Activated CD4-positive, alpha-beta memory T cell treated with anti-CD3 and anti-CD28 coated beads for 36 hours (primary cell): ENCODE measurements at regions not wholly inside any gene's neighbourhood (a gene's known extent, or its start where the extent isn't known, plus 50 kb on each side); places are given as distances from the start of the nearest gene placed in this dataset.

Experiments used
- CTCF ChIA-PET: fragments of 350-600 bp; sonication (Branson Sonifier 250); formaldehyde crosslinking; loops from one replicate; lab custom pipeline; 2021; ENCODE audit warnings: antibody characterized with exemption, inconsistent platforms; lab: Charles Lee
- POLR2A ChIA-PET: fragments of 350-600 bp; sonication (Branson Sonifier 250); formaldehyde crosslinking; loops from one replicate; lab custom pipeline; 2021; ENCODE audit warnings: antibody characterized with exemption; lab: Charles Lee
- DNase-seq: peaks from one replicate; pipeline ENCODE4 v3.0.0-alpha.2; 2020
- H3K27ac Mint-ChIP-seq: one replicate; pipeline ENCODE4 v1.8.0; 2021; ENCODE audit warnings: mixed read lengths
- H3K27me3 Mint-ChIP-seq: one replicate; pipeline ENCODE4 v1.8.0; 2021; ENCODE audit warnings: mixed read lengths
- H3K36me3 Mint-ChIP-seq: one replicate; pipeline ENCODE4 v1.8.0; 2021; ENCODE audit warnings: mixed read lengths
- H3K4me1 Mint-ChIP-seq: one replicate; pipeline ENCODE4 v1.8.0; 2021; ENCODE audit warnings: low read depth, mixed read lengths
- H3K4me3 Mint-ChIP-seq: one replicate; pipeline ENCODE4 v1.8.0; 2021; ENCODE audit warnings: mild to moderate bottlenecking, mixed read lengths
- H3K9me3 Mint-ChIP-seq: one replicate; pipeline ENCODE4 v1.8.0; 2021; ENCODE audit warnings: mixed read lengths
- intact Hi-C: fragments of 100-400 bp; cut with micrococcal nuclease; formaldehyde crosslinking; loops from one replicate; pipeline ENCODE4 v1.15.1; 2023

DNA sequence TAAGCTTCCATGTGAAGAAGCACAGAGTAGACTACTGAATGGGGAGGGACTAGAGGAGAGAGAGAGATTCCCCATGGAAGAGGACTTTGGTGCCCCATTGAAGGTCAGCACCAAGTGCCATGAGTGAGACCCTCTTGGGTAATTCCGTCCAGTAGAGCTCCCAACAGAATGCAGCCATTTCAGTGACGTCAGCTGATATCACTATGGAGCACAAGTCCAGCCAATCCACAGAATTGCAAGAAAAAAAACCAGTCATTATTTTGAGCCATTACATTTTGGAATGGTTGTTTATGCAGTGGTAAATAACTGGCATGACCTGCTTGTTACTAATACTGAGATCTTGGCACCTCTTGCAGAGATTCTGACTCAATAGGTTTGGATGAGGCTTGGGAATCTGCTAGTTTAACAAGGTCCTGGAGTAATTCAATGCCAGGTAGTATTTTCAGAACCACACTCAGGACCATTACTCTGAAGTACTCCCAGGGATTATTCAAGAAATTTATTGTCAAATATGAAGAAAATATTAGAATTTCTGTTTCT lies 52.6 kb upstream of the SP8 start:
- Mint-ChIP-seq H3K36me3 (no peaks in the 10 kb centered on the region), H3K27me3 (peaks cover 2% of the 10 kb centered on the region), H3K4me3 (no peak overlapping the region), H3K4me1 (no peaks in the 10 kb centered on the region), H3K27ac (no peak overlapping the region), H3K9me3 (no peaks in the 10 kb centered on the region)
- CTCF ChIA-PET, result no interaction called here
- intact Hi-C loops, result no loop called here
- POLR2A ChIA-PET, result no interaction called here
- DNase-seq, result no peak

DNA sequence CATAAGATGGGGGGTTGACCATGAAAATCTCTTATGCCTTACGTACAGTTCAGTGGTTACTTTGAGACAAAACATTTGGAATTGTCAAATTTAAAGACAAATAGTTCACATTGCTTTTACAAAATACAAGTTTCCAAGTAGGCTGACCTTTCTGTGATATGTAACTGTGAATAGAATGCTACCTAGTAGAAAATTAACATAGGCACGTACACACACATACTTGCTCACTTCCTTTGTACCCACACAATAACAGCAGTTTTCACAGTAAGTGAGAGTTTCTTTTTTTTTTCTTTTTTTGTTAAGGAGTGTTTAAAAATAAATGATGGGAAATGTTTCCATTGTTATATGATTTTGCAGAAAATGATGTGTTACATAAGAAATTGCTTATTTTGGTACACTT lies 53.3 kb upstream of the SP8 start:
- ChIA-PET POLR2A (no interaction called here), CTCF (no interaction called here)
- intact Hi-C loops, result no loop called here
- DNase-seq, result no peak
- Mint-ChIP-seq H3K27me3 (peaks cover 2% of the 10 kb centered on the region), H3K4me1 (no peaks in the 10 kb centered on the region), H3K9me3 (no peaks in the 10 kb centered on the region), H3K36me3 (no peaks in the 10 kb centered on the region), H3K27ac (no peak overlapping the region), H3K4me3 (no peak overlapping the region)

DNA sequence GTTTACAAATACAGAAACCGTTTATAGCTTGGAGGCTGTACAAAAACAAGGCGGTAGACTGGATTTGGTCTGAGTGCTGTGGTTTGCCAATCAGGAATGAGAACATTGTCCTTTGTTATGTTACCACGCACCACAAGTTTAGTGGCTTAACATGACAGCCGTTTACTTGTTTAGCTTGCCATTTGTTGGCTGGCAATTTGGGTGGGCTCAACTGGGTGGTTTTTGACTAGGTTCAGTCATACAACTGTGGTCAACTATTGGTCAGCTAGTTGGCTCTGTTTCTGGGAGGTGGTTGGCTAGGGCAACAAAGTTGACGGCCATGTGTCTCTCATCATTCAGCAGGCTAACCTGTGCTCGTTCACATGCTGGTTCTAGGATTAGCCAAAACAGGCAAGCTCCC lies 60.1 kb upstream of the SP8 start:
- Mint-ChIP-seq H3K27me3 (peaks cover 4% of the 10 kb centered on the region), H3K36me3 (no peaks in the 10 kb centered on the region), H3K4me1 (no peaks in the 10 kb centered on the region), H3K27ac (no peak overlapping the region), H3K4me3 (no peak overlapping the region), H3K9me3 (peaks cover 2% of the 10 kb centered on the region)
- ChIA-PET CTCF (no interaction called here), POLR2A (no interaction called here)
- DNase-seq, result no peak
- intact Hi-C loops, result no loop called here

DNA sequence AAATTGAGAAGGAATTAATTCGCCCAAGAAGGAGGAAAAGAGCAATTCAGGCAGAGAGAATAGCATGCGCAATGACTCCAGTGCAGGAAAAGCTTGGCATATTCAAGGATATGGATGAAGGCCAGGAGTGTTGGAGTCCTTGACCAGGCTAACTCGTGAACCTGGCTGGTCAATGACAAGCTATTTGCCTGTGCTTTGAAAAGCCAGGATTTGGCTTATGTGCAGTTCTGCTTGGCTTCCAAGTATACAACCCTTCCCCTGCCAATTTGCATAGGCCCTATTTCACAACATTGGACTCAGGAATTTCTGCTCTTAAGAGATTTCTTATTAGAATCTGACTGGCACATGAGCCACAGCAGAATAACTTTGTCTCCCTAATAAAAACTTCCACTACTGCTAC lies 72.3 kb upstream of the SP8 start:
- no peaks in the 10 kb centered on the region for H3K36me3 Mint-ChIP-seq
- H3K9me3 Mint-ChIP-seq, result no peaks in the 10 kb centered on the region
- H3K4me1 Mint-ChIP-seq, result no peaks in the 10 kb centered on the region
- no peak overlapping the region for H3K4me3 Mint-ChIP-seq
- ChIA-PET POLR2A (no interaction called here), CTCF (no interaction called here)
- intact Hi-C loops, result no loop called here
- DNase-seq, result no peak
- H3K27ac Mint-ChIP-seq, result no peak overlapping the region
- H3K27me3 Mint-ChIP-seq, result no peaks in the 10 kb centered on the region

DNA sequence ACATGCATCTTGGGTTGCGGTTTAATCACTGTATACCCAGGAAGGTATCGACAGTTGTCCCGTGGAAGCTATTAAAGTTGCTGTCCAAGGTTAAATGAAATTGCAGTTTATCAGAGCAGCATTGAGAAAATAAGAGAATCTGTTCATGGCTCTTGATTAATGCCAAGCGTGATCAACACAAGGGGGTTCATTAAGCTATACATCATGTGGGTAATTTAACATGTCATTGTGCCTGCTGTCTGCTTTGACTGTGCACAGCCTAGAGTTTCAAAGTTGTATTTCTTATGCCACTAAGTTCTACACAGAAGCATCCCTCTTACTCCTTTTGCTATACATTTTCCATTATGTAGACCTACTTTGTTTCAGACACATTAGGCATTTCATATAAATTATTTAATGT lies 74.8 kb upstream of the SP8 start:
- Mint-ChIP-seq H3K27ac (no peak overlapping the region), H3K27me3 (no peaks in the 10 kb centered on the region)
- CTCF ChIA-PET, result no interaction called here

DNA sequence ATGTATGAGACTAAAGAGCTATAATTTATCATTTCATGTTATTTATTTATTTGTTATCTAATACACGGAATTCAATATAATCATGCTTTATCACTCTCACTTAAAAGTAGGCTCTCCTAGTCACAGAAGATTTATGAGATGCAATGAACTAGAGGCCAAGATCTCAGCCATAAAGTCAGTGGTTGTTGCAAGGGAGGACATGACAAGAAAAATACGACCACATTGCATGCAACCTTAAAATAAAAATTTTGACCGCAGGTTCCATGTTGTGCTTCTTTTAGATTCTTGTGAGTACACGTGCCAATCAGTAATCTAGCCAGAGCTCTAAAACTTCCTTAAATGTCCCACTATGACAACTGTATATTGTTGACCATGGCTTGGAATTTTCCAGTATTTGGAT lies 75.9 kb upstream of the SP8 start:
- H3K4me3 Mint-ChIP-seq, result no peak overlapping the region
- DNase-seq, result no peak
- H3K27ac Mint-ChIP-seq, result no peak overlapping the region
- no peaks in the 10 kb centered on the region for H3K9me3 Mint-ChIP-seq
- H3K4me1 Mint-ChIP-seq, result no peaks in the 10 kb centered on the region
- H3K27me3 Mint-ChIP-seq, result no peaks in the 10 kb centered on the region
- intact Hi-C loops, result no loop called here
- H3K36me3 Mint-ChIP-seq, result no peaks in the 10 kb centered on the region
- POLR2A ChIA-PET, result no interaction called here
- CTCF ChIA-PET, result no interaction called here

More for the DNA sequence above, 74.8 kb upstream of the SP8 start:
- intact Hi-C loops, result no loop called here
- Mint-ChIP-seq H3K9me3 (no peaks in the 10 kb centered on the region), H3K4me3 (no peak overlapping the region), H3K36me3 (no peaks in the 10 kb centered on the region), H3K4me1 (no peaks in the 10 kb centered on the region)
- no peak for DNase-seq
- POLR2A ChIA-PET, result no interaction called here

DNA sequence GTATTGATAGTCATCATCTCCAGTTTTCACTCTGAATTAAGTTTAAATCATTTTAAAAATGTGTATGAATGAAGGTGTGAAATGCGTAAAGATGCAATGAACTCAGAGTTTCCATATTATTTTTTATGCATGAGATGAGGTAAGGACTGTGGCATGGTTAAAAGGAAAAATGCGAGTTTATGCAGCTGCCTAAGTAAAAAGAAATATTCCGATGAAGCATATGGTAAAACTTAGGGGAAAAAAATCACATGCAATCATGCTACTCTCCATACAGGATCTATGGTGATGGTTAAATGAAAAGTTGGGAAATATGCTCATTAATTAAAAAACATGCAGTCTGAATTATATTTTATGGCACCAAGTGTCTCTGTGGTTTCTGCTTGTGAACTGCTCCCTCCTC lies 77.5 kb upstream of the SP8 start:
- no peaks in the 10 kb centered on the region for H3K27me3 Mint-ChIP-seq
- H3K9me3 Mint-ChIP-seq, result no peaks in the 10 kb centered on the region
- H3K36me3 Mint-ChIP-seq, result no peaks in the 10 kb centered on the region
- ChIA-PET POLR2A (no interaction called here), CTCF (no interaction called here)
- intact Hi-C loops, result no loop called here
- H3K4me1 Mint-ChIP-seq, result no peaks in the 10 kb centered on the region
- no peak for DNase-seq
- H3K27ac Mint-ChIP-seq, result no peak overlapping the region
- H3K4me3 Mint-ChIP-seq, result no peak overlapping the region

DNA sequence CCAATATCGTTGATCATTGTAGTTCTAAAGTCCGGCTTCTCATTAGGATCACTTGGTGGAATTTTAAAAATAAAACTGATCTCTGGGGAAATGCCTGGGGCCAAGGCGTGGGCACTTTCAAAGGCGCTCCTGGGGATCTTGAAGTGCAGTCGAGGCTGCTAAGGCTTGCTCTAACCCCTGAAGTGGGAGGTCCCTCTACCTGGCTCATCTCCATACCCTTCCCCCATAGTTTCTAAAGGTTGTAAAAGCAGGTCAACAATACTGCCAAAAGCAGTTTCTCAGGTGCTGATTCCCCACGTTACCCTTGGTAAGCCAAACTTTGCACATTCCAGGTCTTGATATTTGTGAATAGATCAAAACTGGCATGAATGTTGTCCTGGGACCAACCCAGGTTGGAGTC lies 79.0 kb upstream of the SP8 start:
- intact Hi-C loops, result no loop called here
- no peak for DNase-seq
- no peaks in the 10 kb centered on the region for H3K4me1 Mint-ChIP-seq
- H3K4me3 Mint-ChIP-seq, result no peak overlapping the region
- H3K36me3 Mint-ChIP-seq, result no peaks in the 10 kb centered on the region
- CTCF ChIA-PET, result no interaction called here
- POLR2A ChIA-PET, result no interaction called here
- H3K9me3 Mint-ChIP-seq, result no peaks in the 10 kb centered on the region
- no peak overlapping the region for H3K27ac Mint-ChIP-seq
- H3K27me3 Mint-ChIP-seq, result no peaks in the 10 kb centered on the region

DNA sequence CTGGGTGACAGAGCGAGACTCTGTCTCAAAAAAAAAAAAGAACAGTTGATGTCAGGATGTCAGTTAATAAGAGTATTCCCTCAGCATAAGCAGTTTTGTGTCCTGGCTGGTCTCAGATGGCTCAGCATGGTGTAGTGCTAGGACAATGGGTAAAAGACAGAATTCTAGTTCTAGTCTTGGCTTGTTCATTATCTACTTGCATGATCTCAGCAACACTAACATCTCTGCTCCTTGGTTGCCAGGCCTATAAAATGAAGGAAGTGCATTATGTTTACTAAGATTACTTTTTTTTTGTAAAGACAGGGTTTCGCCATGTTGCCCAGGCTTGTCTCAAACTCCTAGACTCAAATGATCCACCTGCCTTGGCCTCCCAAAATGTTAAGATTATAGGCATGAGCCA lies 84.3 kb upstream of the SP8 start:
- Mint-ChIP-seq H3K9me3 (no peaks in the 10 kb centered on the region), H3K27me3 (no peaks in the 10 kb centered on the region), H3K4me1 (no peaks in the 10 kb centered on the region), H3K4me3 (no peak overlapping the region), H3K27ac (no peak overlapping the region), H3K36me3 (no peaks in the 10 kb centered on the region)
- CTCF ChIA-PET, result no interaction called here
- POLR2A ChIA-PET, result no interaction called here
- intact Hi-C loops, result no loop called here
- DNase-seq, result no peak

DNA sequence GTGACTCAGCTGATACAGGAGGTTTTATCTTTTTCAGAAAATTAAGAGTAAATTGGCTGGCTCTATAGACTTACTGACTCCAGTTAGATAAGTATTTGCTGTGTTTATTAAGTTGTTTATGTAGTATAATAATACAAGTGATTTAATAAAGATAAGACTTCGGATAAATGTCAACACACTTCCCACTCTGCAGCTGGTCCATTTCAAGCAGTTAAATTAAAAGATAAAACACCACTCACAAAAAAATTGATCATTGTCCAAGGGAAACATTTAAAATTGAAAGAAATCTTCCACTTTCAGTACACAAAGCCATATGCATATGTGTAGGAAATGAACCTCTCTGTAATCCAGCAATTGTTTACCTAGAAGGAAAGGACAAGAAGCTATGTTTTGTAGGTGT lies 106.1 kb upstream of the SP8 start:
- H3K27ac Mint-ChIP-seq, result no peak overlapping the region
- intact Hi-C loops, result no loop called here
- POLR2A ChIA-PET, result no interaction called here
- no peak overlapping the region for H3K4me3 Mint-ChIP-seq
- peaks cover 8% of the 10 kb centered on the region for H3K9me3 Mint-ChIP-seq
- CTCF ChIA-PET, result no interaction called here
- no peak for DNase-seq
- H3K4me1 Mint-ChIP-seq, result no peaks in the 10 kb centered on the region
- H3K36me3 Mint-ChIP-seq, result no peaks in the 10 kb centered on the region
- H3K27me3 Mint-ChIP-seq, result no peaks in the 10 kb centered on the region

DNA sequence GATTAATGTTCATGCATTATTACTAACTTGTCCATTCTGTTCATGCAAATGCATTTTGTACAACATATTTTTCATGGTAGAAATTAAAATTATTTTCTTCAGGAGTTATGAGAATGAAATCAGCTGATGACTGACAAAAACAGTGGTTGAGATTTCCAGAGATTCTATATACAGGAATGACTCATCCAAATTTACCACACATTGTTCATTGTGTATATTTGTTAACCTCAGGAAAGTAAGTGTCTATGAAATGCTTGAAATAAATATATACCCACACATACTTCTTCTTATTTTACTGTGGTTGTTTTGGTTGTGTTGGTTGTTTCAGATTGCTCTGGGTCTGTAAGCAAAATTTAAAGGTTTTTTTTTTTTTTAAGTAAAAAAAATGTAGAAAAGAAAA lies 108.1 kb upstream of the SP8 start:
- intact Hi-C loops, result no loop called here
- CTCF ChIA-PET, result no interaction called here
- POLR2A ChIA-PET, result no interaction called here
- H3K9me3 Mint-ChIP-seq, result no peaks in the 10 kb centered on the region
- H3K27me3 Mint-ChIP-seq, result no peaks in the 10 kb centered on the region
- H3K4me3 Mint-ChIP-seq, result no peak overlapping the region
- no peaks in the 10 kb centered on the region for H3K36me3 Mint-ChIP-seq
- H3K27ac Mint-ChIP-seq, result no peak overlapping the region
- H3K4me1 Mint-ChIP-seq, result no peaks in the 10 kb centered on the region
- DNase-seq, result no peak

DNA sequence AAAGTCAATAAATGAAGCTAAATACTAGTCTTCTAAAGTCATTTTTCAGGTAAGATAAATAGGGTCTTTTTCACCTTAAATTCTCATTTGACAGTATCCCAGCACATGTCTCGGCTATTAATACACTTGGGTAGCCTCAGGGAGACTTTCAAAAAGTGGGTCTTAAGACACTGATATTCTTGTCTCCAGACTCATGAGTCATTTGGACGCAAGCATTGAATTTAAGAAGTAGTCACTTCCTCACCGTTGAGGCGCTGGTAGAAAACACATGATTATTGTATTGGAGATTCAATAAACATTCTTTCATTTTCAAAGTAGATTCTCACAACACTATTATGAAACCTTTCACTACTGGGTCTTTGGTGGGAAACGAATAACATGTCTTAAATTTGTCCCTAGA lies 108.9 kb upstream of the SP8 start:
- ChIA-PET POLR2A (no interaction called here), CTCF (no interaction called here)
- Mint-ChIP-seq H3K4me3 (no peak overlapping the region), H3K27me3 (no peaks in the 10 kb centered on the region), H3K4me1 (no peaks in the 10 kb centered on the region), H3K27ac (no peak overlapping the region), H3K36me3 (no peaks in the 10 kb centered on the region), H3K9me3 (no peaks in the 10 kb centered on the region)
- intact Hi-C loops, result no loop called here
- no peak for DNase-seq

DNA sequence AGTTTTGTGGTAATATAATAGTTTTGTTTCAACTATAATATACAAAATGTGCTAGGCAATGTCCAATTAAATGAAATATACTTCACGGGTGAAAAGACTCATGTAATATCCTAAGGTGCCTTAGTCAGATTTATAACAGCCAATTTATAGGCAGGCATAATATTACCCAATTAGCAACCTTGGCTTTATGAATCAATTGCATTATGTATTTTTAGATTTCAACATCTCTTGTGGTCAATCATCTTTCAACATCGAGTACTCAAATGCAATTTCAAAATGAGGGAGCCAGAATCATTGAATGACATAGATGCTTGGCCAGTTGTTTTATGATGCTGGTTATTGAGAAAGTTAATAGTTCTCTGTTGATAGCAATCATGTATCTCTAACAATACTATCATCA lies 110.3 kb upstream of the SP8 start:
- CTCF ChIA-PET, result no interaction called here
- intact Hi-C loops, result no loop called here
- POLR2A ChIA-PET, result no interaction called here
- no peaks in the 10 kb centered on the region for H3K4me1 Mint-ChIP-seq
- H3K4me3 Mint-ChIP-seq, result no peak overlapping the region
- peaks cover 4% of the 10 kb centered on the region for H3K9me3 Mint-ChIP-seq
- no peak for DNase-seq
- no peaks in the 10 kb centered on the region for H3K27me3 Mint-ChIP-seq
- no peak overlapping the region for H3K27ac Mint-ChIP-seq
- H3K36me3 Mint-ChIP-seq, result no peaks in the 10 kb centered on the region
